NCI-H82 treated with DMSO at 0.1 percent for 48 hours (cell line): ENCODE measurements at regions not wholly inside any gene's neighbourhood (a gene's known extent, or its start where the extent isn't known, plus 50 kb on each side); places are given as distances from the start of the nearest gene placed in this dataset.

Source experiments
- DNase-seq: peaks from one replicate; lab custom pipeline; 2025; ENCODE audit not compliant: unreplicated experiment; lab: John Stamatoyannopoulos, UW

GRCh38 chr6:150536835-150537234 is 62.9 kb upstream of the PLEKHG1 start:
- DNase-seq: no peak

GRCh38 chr6:150537491-150537890 is 62.2 kb upstream of the PLEKHG1 start:
- DNase-seq: no peak

- no peak for DNase-seq
Measured at GRCh38 chr6:150537893-150538292, 61.8 kb upstream of the PLEKHG1 start.

GRCh38 chr6:150539111-150539510 is 60.6 kb upstream of the PLEKHG1 start:
- DNase-seq: no peak

GRCh38 chr6:150539568-150539967 is 60.1 kb upstream of the PLEKHG1 start:
- DNase-seq: no peak

GRCh38 chr6:150541576-150541975 is 58.1 kb upstream of the PLEKHG1 start:
- DNase-seq: no peak

GRCh38 chr6:150543178-150543577 is 56.5 kb upstream of the PLEKHG1 start:
- no peak for DNase-seq

- DNase-seq: no peak
Measured at GRCh38 chr6:150544793-150545192, 54.9 kb upstream of the PLEKHG1 start.

GRCh38 chr6:150546457-150546856 is 53.2 kb upstream of the PLEKHG1 start:
- DNase-seq: no peak

- no peak for DNase-seq
Measured at GRCh38 chr6:150547502-150548222, 52.0 kb upstream of the PLEKHG1 start.

- no peak for DNase-seq
Measured at GRCh38 chr6:150548330-150548729, 51.4 kb upstream of the PLEKHG1 start.

GRCh38 chr6:150549007-150549406 is 50.7 kb upstream of the PLEKHG1 start:
- no peak for DNase-seq

- DNase-seq: no peak
Measured at GRCh38 chr6:150549674-150550101, 50.0 kb upstream of the PLEKHG1 start.
